ENCODE measurements at regions not wholly inside any gene's neighbourhood (a gene's known extent, or its start where the extent isn't known, plus 50 kb on each side); places are given as distances from the start of the nearest gene placed in this dataset.
"Not testable (repeated sequence)": the region's sequence is repeated elsewhere in the genome, so short reads cannot be mapped to it uniquely, and the experiment has no call there.

- DNase-seq (ENCODE audit: extremely low spot score) = no peak
- Histone ChIP-seq H3K36me3 (ENCODE audit: insufficient read depth) (no peaks in the 10 kb centered on the region), H3K4me3 (ENCODE audit: low read depth, low read length) (no peak overlapping the region), H3K27ac (ENCODE audit: low read depth) (no peak overlapping the region), H3K4me1 (ENCODE audit: insufficient read depth) (no peaks in the 10 kb centered on the region)
- 89% methylated on average over 5 of the region's 5 CpGs for WGBS
These were observed 249.0 kb upstream of the CDH2 start for GRCh38 chr18:28425886-28426285.

- no peak for DNase-seq (ENCODE audit: extremely low spot score)
- H3K4me3 ChIP-seq (ENCODE audit: low read depth, low read length) = no peak overlapping the region
- no peaks in the 10 kb centered on the region for H3K4me1 ChIP-seq (ENCODE audit: insufficient read depth)
- no peak overlapping the region for H3K27ac ChIP-seq (ENCODE audit: low read depth)
- WGBS = 86% methylated on average over 2 of the region's 2 CpGs
- no peaks in the 10 kb centered on the region for H3K36me3 ChIP-seq (ENCODE audit: insufficient read depth)
These were observed 245.6 kb upstream of the CDH2 start for GRCh38 chr18:28422577-28422976.

- not testable (repeated sequence) for DNase-seq (ENCODE audit: extremely low spot score); H3K36me3 ChIP-seq (ENCODE audit: insufficient read depth); H3K4me3 ChIP-seq (ENCODE audit: low read depth, low read length); H3K27ac ChIP-seq (ENCODE audit: low read depth); H3K4me1 ChIP-seq (ENCODE audit: insufficient read depth)
- 81% methylated on average over 14 of the region's 17 CpGs for WGBS
These were observed 245.0 kb upstream of the CDH2 start for GRCh38 chr18:28421950-28422349.

GRCh38 chr18:28412521-28412920 is 235.6 kb upstream of the CDH2 start:
- WGBS = 73% methylated on average over 3 of the region's 3 CpGs

GRCh38 chr18:28411806-28412205 is 234.9 kb upstream of the CDH2 start:
- H3K36me3 ChIP-seq (ENCODE audit: insufficient read depth) = no peaks in the 10 kb centered on the region
- H3K4me1 ChIP-seq (ENCODE audit: insufficient read depth) = no peaks in the 10 kb centered on the region
- 45% methylated on average over 2 of the region's 2 CpGs for WGBS
- DNase-seq (ENCODE audit: extremely low spot score) = no peak
- no peak overlapping the region for H3K4me3 ChIP-seq (ENCODE audit: low read depth, low read length)
- H3K27ac ChIP-seq (ENCODE audit: low read depth) = no peak overlapping the region

More at GRCh38 chr18:28412521-28412920, 235.6 kb upstream of the CDH2 start:
- H3K27ac ChIP-seq (ENCODE audit: low read depth) = no peak overlapping the region
- H3K36me3 ChIP-seq (ENCODE audit: insufficient read depth) = no peaks in the 10 kb centered on the region
- H3K4me1 ChIP-seq (ENCODE audit: insufficient read depth) = no peaks in the 10 kb centered on the region
- no peak overlapping the region for H3K4me3 ChIP-seq (ENCODE audit: low read depth, low read length)
- no peak for DNase-seq (ENCODE audit: extremely low spot score)

DNA sequence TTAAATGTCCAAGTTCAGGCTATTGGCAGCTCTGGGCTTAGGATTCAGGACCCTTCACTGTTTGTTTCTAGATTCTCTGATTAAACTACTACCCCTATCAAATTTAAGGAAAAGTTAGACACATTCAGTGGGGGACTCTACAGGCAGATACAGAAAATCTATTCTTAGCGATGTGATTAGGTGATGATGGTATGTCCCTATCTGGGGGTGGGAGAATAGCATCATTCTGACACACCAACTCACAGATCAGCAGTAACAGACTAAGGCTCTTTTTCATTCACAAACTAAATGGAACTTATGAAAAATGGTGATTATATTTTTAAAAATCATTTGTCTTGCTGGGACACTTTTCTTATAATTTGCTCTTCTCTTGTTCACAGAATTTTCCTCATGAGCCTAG is 232.9 kb upstream of the CDH2 start:
- Histone ChIP-seq H3K27ac (ENCODE audit: low read depth) (no peak overlapping the region), H3K4me3 (ENCODE audit: low read depth, low read length) (no peak overlapping the region), H3K36me3 (ENCODE audit: insufficient read depth) (no peaks in the 10 kb centered on the region), H3K4me1 (ENCODE audit: insufficient read depth) (no peaks in the 10 kb centered on the region)
- WGBS = 84% methylated on average over 1 of the region's 1 CpG
- DNase-seq (ENCODE audit: extremely low spot score) = no peak

- no peaks in the 10 kb centered on the region for H3K36me3 ChIP-seq (ENCODE audit: insufficient read depth)
- no peaks in the 10 kb centered on the region for H3K4me1 ChIP-seq (ENCODE audit: insufficient read depth)
- H3K4me3 ChIP-seq (ENCODE audit: low read depth, low read length) = no peak overlapping the region
- 68% methylated on average over 2 of the region's 2 CpGs for WGBS
- H3K27ac ChIP-seq (ENCODE audit: low read depth) = no peak overlapping the region
- DNase-seq (ENCODE audit: extremely low spot score) = no peak
These were observed 231.6 kb upstream of the CDH2 start for GRCh38 chr18:28408528-28408927.

GRCh38 chr18:28407681-28408080 is 230.8 kb upstream of the CDH2 start:
- 84% methylated on average over 1 of the region's 1 CpG for WGBS
- Histone ChIP-seq H3K27ac (ENCODE audit: low read depth) (no peak overlapping the region), H3K4me3 (ENCODE audit: low read depth, low read length) (no peak overlapping the region), H3K4me1 (ENCODE audit: insufficient read depth) (no peaks in the 10 kb centered on the region), H3K36me3 (ENCODE audit: insufficient read depth) (no peaks in the 10 kb centered on the region)
- DNase-seq (ENCODE audit: extremely low spot score) = no peak

DNA sequence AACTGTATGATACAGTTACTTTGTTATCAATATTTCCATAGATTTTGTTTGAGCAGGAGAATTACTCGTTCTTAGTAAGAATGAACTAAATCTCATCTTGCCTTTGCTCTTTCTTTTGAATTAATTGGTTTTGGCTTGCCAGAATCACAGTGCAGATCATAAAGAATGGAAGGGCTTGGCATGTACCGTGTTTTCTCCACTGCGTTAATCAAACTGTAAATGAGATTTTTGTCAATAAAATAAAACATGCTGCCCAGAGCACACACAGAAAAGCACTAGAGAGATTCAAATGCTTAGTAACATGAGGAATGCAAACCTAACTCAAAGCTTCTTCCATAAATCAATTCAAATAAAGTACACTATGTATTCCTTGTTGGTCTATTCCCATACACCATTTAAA is 229.6 kb upstream of the CDH2 start:
- DNase-seq (ENCODE audit: extremely low spot score) = no peak
- H3K36me3 ChIP-seq (ENCODE audit: insufficient read depth) = no peaks in the 10 kb centered on the region
- H3K27ac ChIP-seq (ENCODE audit: low read depth) = no peak overlapping the region
- H3K4me3 ChIP-seq (ENCODE audit: low read depth, low read length) = no peak overlapping the region
- 36% methylated on average over 3 of the region's 3 CpGs for WGBS
- H3K4me1 ChIP-seq (ENCODE audit: insufficient read depth) = no peaks in the 10 kb centered on the region

DNA sequence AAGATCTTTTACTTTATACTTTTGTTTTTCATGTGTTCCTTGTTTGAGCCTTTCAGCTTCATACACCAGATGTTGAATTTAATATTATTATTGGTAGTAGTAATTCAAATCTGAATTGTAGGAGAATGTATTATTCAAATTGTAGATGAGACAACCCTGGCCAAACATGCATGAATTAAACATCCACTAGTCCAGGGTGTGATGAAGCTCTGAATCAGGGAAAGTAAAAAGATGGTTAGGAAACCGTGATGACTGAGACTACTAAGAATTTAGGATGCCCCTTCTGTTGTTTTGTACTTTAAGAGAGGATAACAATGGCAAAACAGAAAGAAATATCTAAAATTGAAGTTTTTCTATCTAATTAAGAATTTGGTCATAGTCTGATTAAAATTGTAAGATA is 227.8 kb upstream of the CDH2 start:
- no peak overlapping the region for H3K4me3 ChIP-seq (ENCODE audit: low read depth, low read length)
- H3K4me1 ChIP-seq (ENCODE audit: insufficient read depth) = no peaks in the 10 kb centered on the region
- no peaks in the 10 kb centered on the region for H3K36me3 ChIP-seq (ENCODE audit: insufficient read depth)
- no peak for DNase-seq (ENCODE audit: extremely low spot score)
- WGBS = 63% methylated on average over 1 of the region's 1 CpG
- no peak overlapping the region for H3K27ac ChIP-seq (ENCODE audit: low read depth)

DNA sequence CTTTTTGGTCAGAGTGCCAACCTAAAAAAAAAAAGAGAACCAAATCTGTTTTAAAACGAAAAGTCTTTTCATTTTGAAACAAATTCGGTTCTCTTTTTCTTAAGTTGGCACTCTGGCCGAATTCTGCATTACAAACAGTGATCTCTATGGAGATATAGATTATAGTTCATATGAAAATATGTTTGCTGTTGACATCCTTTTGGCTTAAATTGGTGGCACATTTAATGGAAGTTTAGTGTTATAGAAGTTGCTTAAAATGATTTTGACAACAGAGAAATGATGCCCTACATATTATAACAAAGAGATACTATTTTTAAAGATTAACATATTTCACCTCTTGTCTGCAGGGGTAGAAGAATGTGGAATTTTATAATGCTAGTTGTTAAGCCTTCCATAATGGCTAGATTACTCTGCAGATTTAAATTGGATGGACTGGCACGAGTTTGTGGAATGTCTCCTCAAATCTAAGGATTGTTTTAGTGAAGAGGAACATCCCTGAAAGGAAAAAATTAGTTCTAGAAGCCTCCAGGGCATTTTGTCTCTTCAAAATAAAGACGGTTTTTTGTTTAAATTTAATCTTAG is 222.9 kb upstream of the CDH2 start:
- no peak for DNase-seq (ENCODE audit: extremely low spot score)
- no peak overlapping the region for H3K4me3 ChIP-seq (ENCODE audit: low read depth, low read length)
- H3K36me3 ChIP-seq (ENCODE audit: insufficient read depth) = no peaks in the 10 kb centered on the region
- H3K4me1 ChIP-seq (ENCODE audit: insufficient read depth) = no peaks in the 10 kb centered on the region
- no peak overlapping the region for H3K27ac ChIP-seq (ENCODE audit: low read depth)
- 60% methylated on average over 5 of the region's 5 CpGs for WGBS

- WGBS = 68% methylated on average over 1 of the region's 1 CpG
- H3K27ac ChIP-seq (ENCODE audit: low read depth) = no peak overlapping the region
- no peaks in the 10 kb centered on the region for H3K36me3 ChIP-seq (ENCODE audit: insufficient read depth)
- H3K4me3 ChIP-seq (ENCODE audit: low read depth, low read length) = no peak overlapping the region
- no peaks in the 10 kb centered on the region for H3K4me1 ChIP-seq (ENCODE audit: insufficient read depth)
- no peak for DNase-seq (ENCODE audit: extremely low spot score)
These were observed 221.5 kb upstream of the CDH2 start for GRCh38 chr18:28398471-28398870.

GRCh38 chr18:28390022-28390421 is 213.1 kb upstream of the CDH2 start:
- Histone ChIP-seq H3K36me3 (ENCODE audit: insufficient read depth) (no peaks in the 10 kb centered on the region), H3K4me1 (ENCODE audit: insufficient read depth) (no peaks in the 10 kb centered on the region), H3K27ac (ENCODE audit: low read depth) (no peak overlapping the region), H3K4me3 (ENCODE audit: low read depth, low read length) (no peak overlapping the region)
- no peak for DNase-seq (ENCODE audit: extremely low spot score)

- Histone ChIP-seq H3K4me1 (ENCODE audit: insufficient read depth) (no peaks in the 10 kb centered on the region), H3K4me3 (ENCODE audit: low read depth, low read length) (no peak overlapping the region), H3K27ac (ENCODE audit: low read depth) (no peak overlapping the region), H3K36me3 (ENCODE audit: insufficient read depth) (no peaks in the 10 kb centered on the region)
- no peak for DNase-seq (ENCODE audit: extremely low spot score)
- WGBS = 57% methylated on average over 3 of the region's 3 CpGs
These were observed 205.4 kb upstream of the CDH2 start for GRCh38 chr18:28382215-28382879.

- no peak for DNase-seq (ENCODE audit: extremely low spot score)
- H3K36me3 ChIP-seq (ENCODE audit: insufficient read depth) = no peaks in the 10 kb centered on the region
- 63% methylated on average over 4 of the region's 4 CpGs for WGBS
- H3K4me1 ChIP-seq (ENCODE audit: insufficient read depth) = no peaks in the 10 kb centered on the region
- no peak overlapping the region for H3K4me3 ChIP-seq (ENCODE audit: low read depth, low read length)
- H3K27ac ChIP-seq (ENCODE audit: low read depth) = no peak overlapping the region
These were observed 195.3 kb upstream of the CDH2 start for GRCh38 chr18:28372186-28372585.
